Ishikawa (cell line): ENCODE measurements at regions not wholly inside any gene's neighbourhood (a gene's known extent, or its start where the extent isn't known, plus 50 kb on each side); places are given as distances from the start of the nearest gene placed in this dataset.

Experiments
- CEBPB ChIP-seq: IDR thresholded peaks from 2 replicates; pipeline ENCODE4 v1.6.1; 2012
- CREB1 ChIP-seq: IDR thresholded peaks from 2 replicates; pipeline ENCODE4 v1.6.1; 2012; ENCODE audit warnings: low read depth
- EGR1 ChIP-seq: IDR thresholded peaks from 2 replicates; pipeline ENCODE4 v1.6.1; 2012
- EP300 ChIP-seq: IDR thresholded peaks from 2 replicates; pipeline ENCODE4 v1.6.1; 2012; ENCODE audit warnings: borderline replicate concordance
- FOXM1 ChIP-seq: IDR thresholded peaks from 2 replicates; pipeline ENCODE4 v1.6.1; 2012; ENCODE audit warnings: low read depth, borderline replicate concordance
- NFIC ChIP-seq: IDR thresholded peaks from 2 replicates; pipeline ENCODE4 v1.6.1; 2012
- RAD21 ChIP-seq: IDR thresholded peaks from 2 replicates; pipeline ENCODE4 v1.6.1; 2012; ENCODE audit warnings: low read depth
- TAF1 ChIP-seq: IDR thresholded peaks from 2 replicates; pipeline ENCODE4 v1.6.1; 2012; ENCODE audit warnings: low read depth, mild to moderate bottlenecking
- TCF12 ChIP-seq: IDR thresholded peaks from 2 replicates; pipeline ENCODE4 v1.6.1; 2012; ENCODE audit warnings: low read depth
- TEAD4 ChIP-seq: IDR thresholded peaks from 2 replicates; pipeline ENCODE4 v1.6.1; 2012
- YY1 ChIP-seq: IDR thresholded peaks from 2 replicates; pipeline ENCODE4 v1.6.1; 2012; ENCODE audit warnings: low read depth
- ZBTB7A ChIP-seq: IDR thresholded peaks from 2 replicates; pipeline ENCODE4 v1.6.1; 2012; ENCODE audit warnings: low read depth
- TF ChIP-seq, protein P1 (sequence below): IDR thresholded peaks from 2 replicates; pipeline ENCODE4 v1.6.1; 2012; ENCODE audit warnings: low read depth, mild to moderate bottlenecking
- TF ChIP-seq, protein P2 (sequence below): IDR thresholded peaks from 2 replicates; pipeline ENCODE4 v1.6.1; 2012
- TF ChIP-seq, protein P3 (sequence below): IDR thresholded peaks from 2 replicates; pipeline ENCODE4 v1.6.1; 2012

DNA sequence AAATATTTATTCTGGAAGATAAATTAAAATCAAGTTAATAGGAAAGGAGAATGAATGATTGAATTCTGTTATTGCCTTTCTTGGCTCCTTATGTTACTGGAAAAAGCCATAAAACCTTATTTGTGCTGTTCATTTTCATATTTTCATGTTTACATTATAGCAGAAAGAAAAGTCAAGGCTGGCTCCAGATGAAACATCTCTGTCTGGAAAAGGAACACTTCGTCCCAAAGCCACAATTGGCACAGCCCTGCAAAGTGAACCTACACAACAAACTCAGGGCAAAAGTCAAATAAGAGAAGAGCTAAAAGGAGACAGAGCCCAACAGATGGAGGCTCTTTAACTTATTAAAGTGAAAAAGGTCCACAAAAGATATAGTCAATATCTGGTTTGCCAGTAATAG, 73.4 kb downstream of the GTPBP8 start:
- TF ChIP-seq EP300 (no peak), CEBPB (no peak), YY1 (no peak), TAF1 (no peak)
- TF ChIP-seq, protein P1, sequence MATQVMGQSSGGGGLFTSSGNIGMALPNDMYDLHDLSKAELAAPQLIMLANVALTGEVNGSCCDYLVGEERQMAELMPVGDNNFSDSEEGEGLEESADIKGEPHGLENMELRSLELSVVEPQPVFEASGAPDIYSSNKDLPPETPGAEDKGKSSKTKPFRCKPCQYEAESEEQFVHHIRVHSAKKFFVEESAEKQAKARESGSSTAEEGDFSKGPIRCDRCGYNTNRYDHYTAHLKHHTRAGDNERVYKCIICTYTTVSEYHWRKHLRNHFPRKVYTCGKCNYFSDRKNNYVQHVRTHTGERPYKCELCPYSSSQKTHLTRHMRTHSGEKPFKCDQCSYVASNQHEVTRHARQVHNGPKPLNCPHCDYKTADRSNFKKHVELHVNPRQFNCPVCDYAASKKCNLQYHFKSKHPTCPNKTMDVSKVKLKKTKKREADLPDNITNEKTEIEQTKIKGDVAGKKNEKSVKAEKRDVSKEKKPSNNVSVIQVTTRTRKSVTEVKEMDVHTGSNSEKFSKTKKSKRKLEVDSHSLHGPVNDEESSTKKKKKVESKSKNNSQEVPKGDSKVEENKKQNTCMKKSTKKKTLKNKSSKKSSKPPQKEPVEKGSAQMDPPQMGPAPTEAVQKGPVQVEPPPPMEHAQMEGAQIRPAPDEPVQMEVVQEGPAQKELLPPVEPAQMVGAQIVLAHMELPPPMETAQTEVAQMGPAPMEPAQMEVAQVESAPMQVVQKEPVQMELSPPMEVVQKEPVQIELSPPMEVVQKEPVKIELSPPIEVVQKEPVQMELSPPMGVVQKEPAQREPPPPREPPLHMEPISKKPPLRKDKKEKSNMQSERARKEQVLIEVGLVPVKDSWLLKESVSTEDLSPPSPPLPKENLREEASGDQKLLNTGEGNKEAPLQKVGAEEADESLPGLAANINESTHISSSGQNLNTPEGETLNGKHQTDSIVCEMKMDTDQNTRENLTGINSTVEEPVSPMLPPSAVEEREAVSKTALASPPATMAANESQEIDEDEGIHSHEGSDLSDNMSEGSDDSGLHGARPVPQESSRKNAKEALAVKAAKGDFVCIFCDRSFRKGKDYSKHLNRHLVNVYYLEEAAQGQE = no peak
- TF ChIP-seq, protein P2, sequence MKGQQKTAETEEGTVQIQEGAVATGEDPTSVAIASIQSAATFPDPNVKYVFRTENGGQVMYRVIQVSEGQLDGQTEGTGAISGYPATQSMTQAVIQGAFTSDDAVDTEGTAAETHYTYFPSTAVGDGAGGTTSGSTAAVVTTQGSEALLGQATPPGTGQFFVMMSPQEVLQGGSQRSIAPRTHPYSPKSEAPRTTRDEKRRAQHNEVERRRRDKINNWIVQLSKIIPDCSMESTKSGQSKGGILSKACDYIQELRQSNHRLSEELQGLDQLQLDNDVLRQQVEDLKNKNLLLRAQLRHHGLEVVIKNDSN = no peak

DNA sequence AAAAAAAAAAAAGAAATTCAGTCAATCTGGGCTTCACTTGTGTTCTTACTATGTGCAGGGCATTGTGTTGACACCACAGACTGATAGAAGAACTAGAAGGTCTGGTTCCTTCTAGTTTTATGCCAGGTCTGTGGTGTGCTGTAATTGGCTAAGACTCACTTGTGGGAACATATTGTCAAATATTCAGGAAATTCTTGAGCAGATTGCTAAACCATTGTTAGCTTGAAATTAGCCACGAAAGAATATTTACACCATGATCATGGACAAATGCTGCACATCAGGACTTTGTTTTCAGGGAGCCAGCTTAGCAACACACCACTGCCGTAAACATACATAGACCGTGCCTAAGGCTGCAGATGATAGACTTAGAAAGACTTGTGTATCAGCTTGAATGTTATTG, 74.6 kb downstream of the GTPBP8 start:
- TF ChIP-seq, protein P2 = no peak
- no peak for TF ChIP-seq CEBPB

DNA sequence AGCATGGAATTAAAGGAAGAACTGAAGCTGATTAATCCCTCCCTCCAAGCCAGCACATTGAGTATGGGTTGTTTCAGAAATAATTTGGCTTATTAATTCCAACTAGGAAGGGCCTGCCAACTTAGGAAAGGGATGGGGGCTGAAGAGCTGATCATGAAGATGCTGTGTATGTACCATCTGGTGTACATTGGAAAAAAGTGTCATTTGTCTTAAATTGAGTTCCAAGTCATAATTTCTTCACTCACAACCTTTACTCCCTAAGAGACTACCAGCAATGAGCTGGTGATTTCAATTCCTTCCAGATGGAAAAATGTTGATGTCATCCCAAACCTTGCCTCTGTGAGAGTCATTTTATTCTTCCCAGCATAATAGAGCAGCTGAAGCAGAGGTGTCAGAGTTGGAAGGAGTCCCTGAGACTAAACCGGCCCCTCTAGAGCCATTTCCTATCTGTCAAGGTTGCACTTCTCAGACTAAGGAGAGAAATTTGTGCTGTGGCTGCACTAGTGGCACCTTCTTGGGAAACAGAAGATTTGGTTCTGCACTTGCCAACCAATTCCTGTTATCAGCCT, 79.4 kb downstream of the GTPBP8 start:
- TF ChIP-seq FOXM1 (no peak), NFIC (no peak), EGR1 (no peak), RAD21 (no peak), TCF12 (no peak), ZBTB7A (no peak), EP300 (no peak), TEAD4 (no peak), CEBPB (no peak), YY1 (no peak), TAF1 (no peak), CREB1 (no peak)
- TF ChIP-seq, protein P3, sequence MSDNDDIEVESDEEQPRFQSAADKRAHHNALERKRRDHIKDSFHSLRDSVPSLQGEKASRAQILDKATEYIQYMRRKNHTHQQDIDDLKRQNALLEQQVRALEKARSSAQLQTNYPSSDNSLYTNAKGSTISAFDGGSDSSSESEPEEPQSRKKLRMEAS = no peak
- TF ChIP-seq, protein P1 = no peak
- TF ChIP-seq, protein P2 = no peak

DNA sequence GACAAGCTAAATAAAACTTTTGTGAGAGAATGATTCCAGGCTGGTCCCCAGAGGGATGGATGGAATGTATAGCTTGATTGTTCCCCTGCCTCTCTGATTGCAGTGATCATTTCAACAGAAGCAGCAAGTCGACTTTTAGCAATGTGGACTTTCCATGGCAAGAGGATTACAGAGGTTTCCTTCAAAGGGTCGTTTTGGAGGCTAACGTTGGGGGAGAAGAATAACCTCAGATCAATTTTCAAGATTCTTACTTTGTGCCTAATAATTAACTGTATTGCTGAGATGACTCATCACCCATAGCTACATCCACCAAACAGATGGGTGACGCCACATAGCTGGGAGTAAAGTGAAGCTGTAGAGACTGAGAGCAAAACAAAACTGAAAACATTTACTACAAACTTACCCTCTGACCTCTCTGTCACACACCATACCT, 79.9 kb downstream of the GTPBP8 start:
- no peak for TF ChIP-seq EGR1
- TF ChIP-seq, protein P3 = no peak
- no peak for TF ChIP-seq TEAD4

DNA sequence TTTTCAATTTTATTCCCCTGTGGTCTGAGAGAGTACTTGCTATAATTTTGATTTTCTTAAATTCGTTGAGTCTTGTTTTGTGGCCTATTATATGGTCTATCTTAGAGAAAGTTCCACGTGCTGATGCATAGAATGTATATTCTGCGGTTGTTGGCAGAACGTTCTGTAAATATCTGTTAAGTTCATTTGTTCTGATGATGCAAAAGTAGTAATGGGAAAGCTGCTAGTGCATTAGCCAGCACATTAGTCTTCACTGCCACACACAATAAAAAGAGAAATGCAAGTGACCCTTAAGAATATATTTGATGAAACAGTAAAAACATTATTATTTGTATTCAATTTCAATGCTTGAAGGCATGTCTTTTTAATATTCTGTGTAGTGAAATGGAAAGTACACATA, 84.8 kb downstream of the GTPBP8 start:
- TF ChIP-seq YY1 (no peak), TEAD4 (no peak), TAF1 (no peak), CREB1 (no peak), ZBTB7A (no peak), RAD21 (no peak), EGR1 (no peak), CEBPB (no peak), EP300 (no peak), NFIC (no peak), TCF12 (no peak), FOXM1 (no peak)
- TF ChIP-seq, protein P1 = no peak
- TF ChIP-seq, protein P2 = no peak
- TF ChIP-seq, protein P3 = no peak
